Mesenchymal stem cell (in vitro differentiated cells and primary cell): ENCODE measurements at regions not wholly inside any gene's neighbourhood (a gene's known extent, or its start where the extent isn't known, plus 50 kb on each side); places are given as distances from the start of the nearest gene placed in this dataset.

Source experiments
- DNase-seq: peaks from one replicate; pipeline ENCODE4 v3.0.0-alpha.2; 2013
- H2AFZ ChIP-seq: one replicate; pipeline ENCODE4 v1.6.1; 2013; ENCODE audit warnings: low read depth, mild to moderate bottlenecking, control low read depth, inconsistent platforms, low read length, moderate library complexity
- H2AK5ac ChIP-seq: 2 replicates; pipeline ENCODE4 v1.6.1; 2013; ENCODE audit warnings: low read length, moderate library complexity, mild to moderate bottlenecking, inconsistent platforms; ENCODE audit not compliant: severe bottlenecking
- H2BK120ac ChIP-seq: one replicate; pipeline ENCODE4 v1.6.1; 2013; ENCODE audit warnings: low read depth, mild to moderate bottlenecking, inconsistent platforms, low read length, moderate library complexity
- H2BK12ac ChIP-seq, 2 experiments: one replicate each; pipeline ENCODE4 v1.6.1; 2013; ENCODE audit warnings: inconsistent platforms in 2 of 2, low read length in 2 of 2, mild to moderate bottlenecking in 2 of 2, moderate library complexity in 2 of 2, control low read depth in 1 of 2
- H2BK15ac ChIP-seq: one replicate; pipeline ENCODE4 v1.6.1; 2013; ENCODE audit warnings: mild to moderate bottlenecking, low read depth, inconsistent platforms; ENCODE audit not compliant: poor library complexity, severe bottlenecking
- H2BK5ac ChIP-seq: 2 replicates; pipeline ENCODE4 v1.6.1; 2013; ENCODE audit warnings: low read depth, mild to moderate bottlenecking, low read length, control low read depth, inconsistent platforms; ENCODE audit not compliant: poor library complexity, severe bottlenecking
- H3K14ac ChIP-seq, 2 experiments: one replicate each; pipeline ENCODE4 v1.6.1; 2013; ENCODE audit warnings: inconsistent platforms in 2 of 2, low read length in 2 of 2, control low read depth in 1 of 2, mild to moderate bottlenecking in 1 of 2, moderate library complexity in 1 of 2
- H3K18ac ChIP-seq, 2 experiments: one replicate each; pipeline ENCODE4 v1.6.1; 2013; ENCODE audit warnings: inconsistent platforms in 2 of 2, low read length in 2 of 2, control low read depth in 1 of 2, low read depth in 1 of 2, mild to moderate bottlenecking in 1 of 2
- H3K23ac ChIP-seq, 2 experiments: one replicate each; pipeline ENCODE4 v1.6.1; 2013; ENCODE audit warnings: inconsistent platforms in 2 of 2, low read length in 2 of 2, mild to moderate bottlenecking in 2 of 2, moderate library complexity in 2 of 2, control low read depth in 1 of 2
- H3K27ac ChIP-seq: 2 replicates; pipeline ENCODE4 v1.5.1; 2013; ENCODE audit warnings: mild to moderate bottlenecking, moderate library complexity, low read length, control low read depth, inconsistent platforms; ENCODE audit not compliant: poor library complexity, severe bottlenecking
- H3K27me3 ChIP-seq, 2 experiments: 2 replicates each; pipeline versions ENCODE4 v1.6.1 to v1.7.0; 2013; ENCODE audit warnings: low read length in 2 of 2, mild to moderate bottlenecking in 2 of 2, moderate library complexity in 2 of 2, control low read depth in 1 of 2, inconsistent platforms in 1 of 2; ENCODE audit not compliant: control insufficient read depth in 1 of 2, insufficient read depth in 1 of 2
- H3K36me3 ChIP-seq, 2 experiments: 2 replicates each; pipeline versions ENCODE4 v1.6.1 to v1.7.0; 2013; ENCODE audit warnings: low read length in 2 of 2, control low read depth in 1 of 2, inconsistent platforms in 1 of 2, low read depth in 1 of 2, mild to moderate bottlenecking in 1 of 2; ENCODE audit not compliant: insufficient read depth in 2 of 2, control insufficient read depth in 1 of 2
- H3K4ac ChIP-seq, 2 experiments: one replicate each; pipeline ENCODE4 v1.6.1; 2013; ENCODE audit warnings: inconsistent platforms in 2 of 2, low read length in 2 of 2, mild to moderate bottlenecking in 2 of 2, moderate library complexity in 2 of 2, control low read depth in 1 of 2, low read depth in 1 of 2
- H3K4me1 ChIP-seq: 2 replicates; pipeline ENCODE4 v1.6.1; 2013; ENCODE audit warnings: low read depth, low read length, control low read depth; ENCODE audit not compliant: control insufficient read depth, insufficient read depth
- H3K4me2 ChIP-seq: 2 replicates; pipeline ENCODE4 v1.6.1; 2013; ENCODE audit warnings: low read length, mild to moderate bottlenecking, inconsistent platforms; ENCODE audit not compliant: poor library complexity, severe bottlenecking
- H3K4me3 ChIP-seq, 2 experiments: 2 replicates each; pipeline versions ENCODE4 v1.5.1 to v1.7.0; 2013; ENCODE audit warnings: low read length in 2 of 2, mild to moderate bottlenecking in 2 of 2, control low read depth in 1 of 2, low read depth in 1 of 2; ENCODE audit not compliant: insufficient read depth in 1 of 2
- H3K79me1 ChIP-seq: replicated peaks from 2 replicates; pipeline ENCODE4 v1.6.1; 2013; ENCODE audit warnings: mild to moderate bottlenecking, control low read depth, low read length, inconsistent platforms; ENCODE audit not compliant: poor library complexity, severe bottlenecking
- H3K9ac ChIP-seq: 2 replicates; pipeline ENCODE4 v1.7.0; 2013; ENCODE audit warnings: mild to moderate bottlenecking, low read length, moderate library complexity
- H3K9me3 ChIP-seq: 2 replicates; pipeline ENCODE4 v1.7.0; 2013; ENCODE audit warnings: mild to moderate bottlenecking, low read length; ENCODE audit not compliant: control insufficient read depth
- H4K8ac ChIP-seq: one replicate; pipeline ENCODE4 v1.6.1; 2013; ENCODE audit warnings: inconsistent platforms, mild to moderate bottlenecking, low read length, moderate library complexity
- H4K91ac ChIP-seq: one replicate; pipeline ENCODE4 v1.6.1; 2013; ENCODE audit warnings: mild to moderate bottlenecking, low read length, inconsistent platforms
- WGBS: methylation state at CpG from one replicate; pipeline ENCODE4 v1.1.7; 2013; ENCODE audit warnings: mixed read lengths; 5-methylcytosine and 5-hydroxymethylcytosine counted together

DNA sequence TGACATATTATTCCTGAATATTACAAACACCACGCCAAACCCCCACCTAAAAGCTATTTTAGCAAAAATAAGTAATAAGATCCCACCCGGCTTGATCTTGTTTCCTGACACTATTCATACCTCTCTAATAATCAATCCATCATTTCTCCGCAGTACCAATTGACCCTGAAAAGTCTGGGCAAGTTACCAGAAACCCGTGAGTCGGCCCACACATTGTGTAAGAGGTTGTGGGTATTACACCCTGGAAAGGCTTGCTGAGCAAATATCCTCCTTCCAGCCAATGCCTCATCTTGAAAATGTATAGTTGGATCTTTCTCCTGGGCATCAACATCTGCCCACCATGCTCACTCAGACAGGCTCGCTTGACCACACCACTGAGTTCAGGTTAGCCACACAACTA lies 451.0 kb downstream of the TTLL7 start:
- Histone ChIP-seq H4K91ac (no peak overlapping the region), H2BK5ac (no peak overlapping the region), H2AK5ac (no peak overlapping the region), H3K9ac (no peak overlapping the region), H3K36me3 (no peaks in the 10 kb centered on the region), H3K14ac (no peak overlapping the region), H3K18ac (no peak overlapping the region), H3K4me2 (no peak overlapping the region), H3K4ac (peak overlapping the region in 1 of 2 experiments; percentile 6), H3K9me3 (peaks cover 3% of the 10 kb centered on the region), H2BK120ac (no peak overlapping the region), H2AFZ (no peak overlapping the region), H3K4me1 (no peaks in the 10 kb centered on the region), H4K8ac (no peak overlapping the region), H3K27ac (no peak overlapping the region), H2BK15ac (peak overlapping the region; percentile 74), H3K27me3 (no peaks in the 10 kb centered on the region), H3K23ac (no peak overlapping the region), H3K79me1 (no peaks in the 10 kb centered on the region), H2BK12ac (no peak overlapping the region), H3K4me3 (no peak overlapping the region)
- no peak for DNase-seq
- 94% methylated on average over 6 of the region's 6 CpGs for WGBS

DNA sequence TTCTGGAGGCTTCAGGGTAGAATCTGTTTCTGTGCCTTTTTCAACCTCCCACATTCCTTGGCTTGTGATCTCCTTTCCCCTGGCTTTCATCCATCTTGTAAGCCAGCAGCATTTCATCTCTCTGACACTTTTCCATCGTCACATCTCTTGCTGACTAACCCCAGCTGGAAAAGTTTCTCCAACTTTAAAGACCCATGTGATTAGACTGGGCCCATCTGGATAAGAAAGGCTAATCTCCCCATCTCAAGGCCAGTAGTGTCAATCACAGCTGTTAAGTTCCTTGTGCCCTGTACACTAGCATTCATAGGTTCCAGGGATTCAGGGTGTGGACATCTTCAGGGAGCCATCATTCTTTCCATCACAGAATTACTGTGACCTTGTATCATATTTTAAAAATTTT lies 452.1 kb downstream of the TTLL7 start:
- H3K9ac ChIP-seq: no peak overlapping the region
- H2BK5ac ChIP-seq: no peak overlapping the region
- no peak overlapping the region for H2BK12ac ChIP-seq
- H3K79me1 ChIP-seq: no peaks in the 10 kb centered on the region
- no peak overlapping the region for H4K8ac ChIP-seq
- H3K4ac ChIP-seq: no peak overlapping the region
- no peak overlapping the region for H2BK15ac ChIP-seq
- DNase-seq: peak; percentile 20
- H2BK120ac ChIP-seq: no peak overlapping the region
- H2AFZ ChIP-seq: no peak overlapping the region
- H4K91ac ChIP-seq: no peak overlapping the region
- H3K14ac ChIP-seq: no peak overlapping the region
- H3K4me2 ChIP-seq: no peak overlapping the region
- no peak overlapping the region for H3K27ac ChIP-seq
- H2AK5ac ChIP-seq: no peak overlapping the region
- H3K27me3 ChIP-seq: no peaks in the 10 kb centered on the region
- H3K36me3 ChIP-seq: no peaks in the 10 kb centered on the region
- no peak overlapping the region for H3K18ac ChIP-seq
- peaks cover 3% of the 10 kb centered on the region for H3K9me3 ChIP-seq
- H3K23ac ChIP-seq: no peak overlapping the region
- H3K4me3 ChIP-seq: no peak overlapping the region
- H3K4me1 ChIP-seq: no peaks in the 10 kb centered on the region
- WGBS: 33% methylated on average over 1 of the region's 1 CpG

DNA sequence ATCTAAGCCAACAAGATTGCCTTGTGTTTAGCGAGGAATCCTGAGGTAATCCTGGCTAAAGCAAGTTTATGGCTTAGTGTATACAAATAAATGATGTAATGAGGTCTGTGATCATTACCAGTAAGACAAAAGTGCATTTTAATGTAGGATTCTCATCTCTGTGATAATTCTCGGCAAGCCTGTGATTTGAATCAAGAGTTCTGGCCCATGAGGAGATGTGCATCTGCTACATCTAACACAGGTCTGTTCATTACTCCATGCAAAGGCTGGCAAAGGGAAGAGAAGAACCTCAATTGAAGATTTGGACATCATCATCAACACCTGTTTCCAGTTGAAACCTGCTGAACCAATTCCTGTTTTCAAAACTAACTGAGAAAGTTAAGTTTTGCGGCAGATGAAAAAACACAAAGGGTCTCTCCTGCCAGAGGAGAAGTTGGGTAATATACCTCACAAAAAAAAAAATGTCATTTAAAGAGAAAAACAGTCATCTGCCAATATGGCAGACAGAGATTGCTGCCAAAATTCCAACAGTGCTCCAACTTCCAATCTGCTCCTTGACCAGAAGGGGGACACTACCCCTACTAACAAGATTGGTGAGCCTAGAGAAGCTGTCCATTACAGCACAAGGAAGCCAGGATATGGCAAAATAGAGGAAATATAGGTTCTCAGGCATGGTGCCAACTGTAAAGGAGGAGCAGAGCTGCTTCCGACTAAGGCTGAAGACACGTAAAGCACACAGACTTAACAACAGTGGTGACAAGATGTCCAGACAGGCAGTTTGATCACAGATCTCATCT lies 453.7 kb downstream of the TTLL7 start:
- Histone ChIP-seq H4K91ac (no peak overlapping the region), H4K8ac (no peak overlapping the region), H2AFZ (no peak overlapping the region), H2BK15ac (no peak overlapping the region), H3K18ac (no peak overlapping the region), H3K79me1 (no peaks in the 10 kb centered on the region), H3K4me2 (no peak overlapping the region), H3K4me1 (no peaks in the 10 kb centered on the region), H3K4me3 (no peak overlapping the region), H2BK12ac (no peak overlapping the region), H2AK5ac (no peak overlapping the region), H2BK120ac (no peak overlapping the region), H3K4ac (no peak overlapping the region), H3K27ac (no peak overlapping the region), H3K23ac (no peak overlapping the region), H2BK5ac (no peak overlapping the region), H3K9me3 (peaks cover 3% of the 10 kb centered on the region), H3K14ac (no peak overlapping the region), H3K27me3 (no peaks in the 10 kb centered on the region), H3K9ac (no peak overlapping the region), H3K36me3 (no peaks in the 10 kb centered on the region)
- WGBS: 89% methylated on average over 5 of the region's 5 CpGs
- peak; percentile 7 for DNase-seq

DNA sequence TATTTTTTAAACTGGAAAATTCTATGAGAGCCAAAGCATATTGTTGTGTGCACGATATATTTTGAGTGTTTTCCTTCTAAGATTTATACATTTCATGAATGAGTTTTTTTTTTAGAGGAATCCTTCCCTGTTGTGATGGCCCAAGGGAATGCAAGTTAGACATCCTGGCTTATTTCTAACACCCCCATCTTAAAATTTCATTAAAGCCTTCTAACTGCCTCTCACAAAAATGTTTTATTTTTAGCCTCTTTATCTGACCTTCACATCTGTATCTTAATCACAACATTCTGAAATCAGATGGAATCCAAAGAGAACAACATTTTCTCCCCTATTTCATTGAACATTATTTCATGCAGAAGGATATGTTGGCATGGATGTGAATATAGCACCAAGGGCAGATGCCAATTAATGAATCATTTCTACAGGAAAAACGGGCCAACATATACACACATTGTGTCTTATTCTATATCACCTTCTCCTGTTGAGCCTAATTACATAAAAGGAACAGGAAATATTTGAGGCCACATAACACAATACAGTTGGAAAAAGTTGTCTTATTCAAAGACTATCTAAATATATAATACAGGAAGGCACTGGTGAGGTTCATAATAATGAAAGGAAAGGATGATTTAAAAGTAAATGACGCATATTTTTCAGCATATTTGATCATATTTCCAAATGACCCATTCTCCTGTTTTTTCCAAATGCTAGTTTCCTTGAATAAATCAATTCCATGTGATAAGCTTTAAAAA lies 455.5 kb downstream of the TTLL7 start:
- Histone ChIP-seq H3K4me3 (no peak overlapping the region), H3K4me1 (no peaks in the 10 kb centered on the region), H3K79me1 (no peaks in the 10 kb centered on the region), H4K8ac (no peak overlapping the region), H3K9ac (no peak overlapping the region), H3K9me3 (no peaks in the 10 kb centered on the region), H2BK5ac (no peak overlapping the region), H3K18ac (no peak overlapping the region), H3K14ac (no peak overlapping the region), H2AFZ (no peak overlapping the region), H2BK12ac (no peak overlapping the region), H3K4me2 (no peak overlapping the region), H2BK15ac (no peak overlapping the region), H4K91ac (no peak overlapping the region), H3K23ac (no peak overlapping the region), H2AK5ac (no peak overlapping the region), H3K27me3 (no peaks in the 10 kb centered on the region), H3K4ac (no peak overlapping the region), H3K27ac (no peak overlapping the region), H3K36me3 (no peaks in the 10 kb centered on the region), H2BK120ac (no peak overlapping the region)
- no peak for DNase-seq
- WGBS: no CpG with 5 or more reads among the region's 3 CpGs
